ENCODE measurements at regions not wholly inside any gene's neighbourhood (a gene's known extent, or its start where the extent isn't known, plus 50 kb on each side); places are given as distances from the start of the nearest gene placed in this dataset.

DNA sequence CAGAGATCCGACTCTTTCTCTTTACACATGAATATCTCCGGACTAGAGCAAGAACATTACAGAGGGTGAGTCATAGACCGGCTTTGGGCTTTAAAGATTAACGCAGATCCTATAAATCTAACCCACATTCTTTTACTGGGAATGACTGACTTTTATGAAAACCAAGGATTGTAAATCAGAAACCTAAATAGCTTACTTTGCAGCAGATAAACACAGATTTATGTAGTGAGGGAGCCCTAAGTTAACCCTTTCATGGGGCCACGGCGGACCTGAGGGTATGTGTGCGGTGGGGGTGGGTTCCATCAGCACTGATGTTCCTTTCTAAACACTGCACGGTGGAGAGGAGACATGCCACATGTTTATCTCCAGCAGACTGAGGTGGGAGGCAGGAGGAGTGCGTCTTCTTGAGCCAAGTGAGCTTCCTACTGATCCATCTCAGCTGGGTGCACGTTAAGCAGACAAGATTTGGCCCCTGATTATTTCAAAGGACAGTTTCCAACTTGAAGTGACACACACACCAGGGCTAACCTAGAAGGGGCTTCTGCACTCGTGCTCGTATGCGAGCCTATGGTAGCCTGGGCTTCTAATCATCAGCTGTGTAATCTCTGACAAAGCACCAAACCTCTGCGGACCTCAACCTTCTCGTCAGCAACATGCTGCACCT, 127.6 kb downstream of the WDR11 start:
- no peak overlapping the region for H3K4me2 ChIP-seq (ENCODE audit: low read depth, low read length, poor library complexity, severe bottlenecking)
- H3K9me3 ChIP-seq (ENCODE audit: insufficient read depth, low read length), result no peaks in the 10 kb centered on the region
- H3K9me2 ChIP-seq (replicated peaks; ENCODE audit: insufficient read depth, low read length), result no peaks in the 10 kb centered on the region
- no peaks in the 10 kb centered on the region for H4K20me1 ChIP-seq (ENCODE audit: low read depth, low read length)
- H3K4me3 ChIP-seq (ENCODE audit: insufficient read depth, low read length, poor library complexity, severe bottlenecking), result no peak overlapping the region
- H3K9ac ChIP-seq (ENCODE audit: low read length), result no peak overlapping the region
- no peaks in the 10 kb centered on the region for H3K36me3 ChIP-seq (ENCODE audit: low read length)
- H3K27ac ChIP-seq (ENCODE audit: low read depth, low read length), result no peak overlapping the region
- H2AFZ ChIP-seq (ENCODE audit: low read depth, low read length, severe bottlenecking), result no peak overlapping the region
- no peak for TF ChIP-seq EZH2phosphoT487 (conservative IDR thresholded peaks at IDR 0.05; ENCODE audit: low read length)
- TF ChIP-seq, protein P1, sequence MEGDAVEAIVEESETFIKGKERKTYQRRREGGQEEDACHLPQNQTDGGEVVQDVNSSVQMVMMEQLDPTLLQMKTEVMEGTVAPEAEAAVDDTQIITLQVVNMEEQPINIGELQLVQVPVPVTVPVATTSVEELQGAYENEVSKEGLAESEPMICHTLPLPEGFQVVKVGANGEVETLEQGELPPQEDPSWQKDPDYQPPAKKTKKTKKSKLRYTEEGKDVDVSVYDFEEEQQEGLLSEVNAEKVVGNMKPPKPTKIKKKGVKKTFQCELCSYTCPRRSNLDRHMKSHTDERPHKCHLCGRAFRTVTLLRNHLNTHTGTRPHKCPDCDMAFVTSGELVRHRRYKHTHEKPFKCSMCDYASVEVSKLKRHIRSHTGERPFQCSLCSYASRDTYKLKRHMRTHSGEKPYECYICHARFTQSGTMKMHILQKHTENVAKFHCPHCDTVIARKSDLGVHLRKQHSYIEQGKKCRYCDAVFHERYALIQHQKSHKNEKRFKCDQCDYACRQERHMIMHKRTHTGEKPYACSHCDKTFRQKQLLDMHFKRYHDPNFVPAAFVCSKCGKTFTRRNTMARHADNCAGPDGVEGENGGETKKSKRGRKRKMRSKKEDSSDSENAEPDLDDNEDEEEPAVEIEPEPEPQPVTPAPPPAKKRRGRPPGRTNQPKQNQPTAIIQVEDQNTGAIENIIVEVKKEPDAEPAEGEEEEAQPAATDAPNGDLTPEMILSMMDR (IDR thresholded peaks at IDR 0.05; ENCODE audit: insufficient read depth, low read length, poor library complexity, severe bottlenecking), result no peak
- no peaks in the 10 kb centered on the region for H3K27me3 ChIP-seq (ENCODE audit: low read length)
- no peaks in the 10 kb centered on the region for H3K79me2 ChIP-seq (ENCODE audit: insufficient read depth, low read length)
- no peaks in the 10 kb centered on the region for H3F3A ChIP-seq (ENCODE audit: insufficient read depth)

DNA sequence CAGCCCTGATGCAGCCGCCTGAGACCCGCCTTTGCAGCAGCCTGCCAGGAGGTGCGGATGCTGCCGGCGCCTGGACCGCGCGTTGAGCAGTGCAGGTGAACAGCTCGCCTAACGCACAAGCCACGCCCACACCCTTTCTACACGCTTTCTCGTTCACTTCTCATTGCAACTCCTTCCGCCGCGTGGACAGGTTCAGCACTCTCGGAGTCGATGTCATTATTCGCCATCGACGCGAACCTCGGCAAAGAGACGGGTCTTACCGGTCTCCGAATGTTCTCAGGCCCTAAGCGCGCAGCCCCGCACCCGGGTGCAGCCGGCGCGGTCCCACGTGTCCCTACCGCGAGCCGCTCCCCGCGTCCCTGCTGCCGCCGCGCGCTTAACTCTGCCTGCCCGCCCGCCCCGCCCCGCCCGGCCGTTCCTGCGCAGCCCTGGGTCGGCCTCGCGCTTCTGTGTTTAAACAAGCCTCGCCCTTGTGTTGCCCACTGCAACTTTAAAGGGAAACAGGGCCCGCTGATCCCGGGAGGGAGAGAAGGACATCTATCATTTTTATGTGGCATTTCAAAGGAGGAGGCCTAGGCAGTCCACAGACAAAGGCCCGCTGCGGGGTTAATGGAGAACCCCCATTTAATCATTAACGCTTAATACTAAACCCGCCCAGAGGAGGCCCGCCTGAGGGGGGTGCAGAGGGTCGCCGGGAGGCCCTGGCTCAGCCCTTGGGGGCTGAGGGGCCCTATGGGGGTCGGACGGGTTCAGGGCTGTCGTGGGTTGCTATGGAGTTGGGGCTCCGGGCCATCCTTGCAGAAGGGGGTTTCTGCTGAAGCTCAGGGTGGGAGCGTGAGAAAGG, 128.5 kb downstream of the WDR11 start:
- no peak for TF ChIP-seq EZH2phosphoT487 (conservative IDR thresholded peaks at IDR 0.05; ENCODE audit: low read length)
- TF ChIP-seq, protein P1 (IDR thresholded peaks at IDR 0.05; ENCODE audit: insufficient read depth, low read length, poor library complexity, severe bottlenecking), result no peak
- no peak overlapping the region for H3K4me2 ChIP-seq (ENCODE audit: low read depth, low read length, poor library complexity, severe bottlenecking)

DNA sequence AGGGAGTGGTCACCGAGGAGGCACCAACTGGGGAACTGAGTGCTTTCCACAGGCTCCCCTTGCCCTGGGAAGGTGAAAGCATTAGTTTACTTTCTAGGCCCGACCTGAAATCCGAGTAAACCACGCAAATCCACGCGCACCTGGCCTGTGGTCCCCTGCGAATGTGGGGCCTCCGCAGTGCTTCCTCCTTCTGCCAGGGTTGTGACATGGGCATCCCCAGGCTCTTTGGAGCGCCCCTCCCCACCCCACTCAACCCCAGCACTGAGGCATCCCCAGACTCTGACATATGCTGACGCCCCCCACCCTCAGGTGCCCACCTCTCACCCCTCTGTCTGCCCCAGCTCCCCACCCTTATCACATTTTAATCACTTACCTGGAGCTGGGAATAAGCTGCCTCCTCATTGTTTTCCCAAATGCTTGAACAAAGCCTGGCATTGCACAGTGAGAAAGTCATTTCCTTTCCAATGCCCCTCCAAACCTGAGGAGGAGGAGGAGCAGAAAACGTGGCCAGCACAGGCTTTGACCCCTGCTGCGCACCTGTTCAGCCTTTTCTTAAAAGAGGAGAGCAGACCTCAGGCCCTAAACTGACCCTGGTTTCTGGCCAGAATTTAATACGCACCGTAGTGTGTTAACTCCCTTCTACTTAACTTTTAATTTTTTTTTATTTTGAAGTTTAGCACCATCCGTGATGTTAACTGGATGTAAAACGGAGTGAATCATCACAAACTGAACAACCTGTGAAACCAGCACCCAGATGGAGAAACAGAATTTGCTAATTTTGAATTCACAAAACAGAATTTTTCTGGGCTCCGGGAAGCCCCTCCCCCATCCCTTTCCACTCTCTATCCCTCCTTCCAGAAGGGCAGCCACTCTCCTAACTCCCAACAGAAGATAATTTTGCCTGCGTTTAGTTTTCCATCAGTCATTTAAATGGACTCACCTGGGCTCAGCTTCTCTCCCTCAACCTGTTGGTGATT, 129.4 kb downstream of the WDR11 start:
- no peaks in the 10 kb centered on the region for H3F3A ChIP-seq (ENCODE audit: insufficient read depth)
- no peak overlapping the region for H3K4me2 ChIP-seq (ENCODE audit: low read depth, low read length, poor library complexity, severe bottlenecking)
- H3K9me2 ChIP-seq (replicated peaks; ENCODE audit: insufficient read depth, low read length), result no peaks in the 10 kb centered on the region
- H3K27me3 ChIP-seq (ENCODE audit: low read length), result no peaks in the 10 kb centered on the region
- H4K20me1 ChIP-seq (ENCODE audit: low read depth, low read length), result no peaks in the 10 kb centered on the region
- H2AFZ ChIP-seq (ENCODE audit: low read depth, low read length, severe bottlenecking), result no peak overlapping the region
- no peaks in the 10 kb centered on the region for H3K9me3 ChIP-seq (ENCODE audit: insufficient read depth, low read length)
- no peak overlapping the region for H3K9ac ChIP-seq (ENCODE audit: low read length)
- no peaks in the 10 kb centered on the region for H3K79me2 ChIP-seq (ENCODE audit: insufficient read depth, low read length)
- no peak for TF ChIP-seq EZH2phosphoT487 (conservative IDR thresholded peaks at IDR 0.05; ENCODE audit: low read length)
- TF ChIP-seq, protein P1 (IDR thresholded peaks at IDR 0.05; ENCODE audit: insufficient read depth, low read length, poor library complexity, severe bottlenecking), result no peak
- H3K27ac ChIP-seq (ENCODE audit: low read depth, low read length), result no peak overlapping the region
- no peaks in the 10 kb centered on the region for H3K36me3 ChIP-seq (ENCODE audit: low read length)
- no peak overlapping the region for H3K4me3 ChIP-seq (ENCODE audit: insufficient read depth, low read length, poor library complexity, severe bottlenecking)

More for the DNA sequence above, 128.5 kb downstream of the WDR11 start:
- no peak overlapping the region for H3K27ac ChIP-seq (ENCODE audit: low read depth, low read length)
- H4K20me1 ChIP-seq (ENCODE audit: low read depth, low read length), result no peaks in the 10 kb centered on the region
- H3K9ac ChIP-seq (ENCODE audit: low read length), result no peak overlapping the region
- H3K27me3 ChIP-seq (ENCODE audit: low read length), result no peaks in the 10 kb centered on the region
- no peaks in the 10 kb centered on the region for H3K9me2 ChIP-seq (replicated peaks; ENCODE audit: insufficient read depth, low read length)
- no peak overlapping the region for H2AFZ ChIP-seq (ENCODE audit: low read depth, low read length, severe bottlenecking)
- no peaks in the 10 kb centered on the region for H3K36me3 ChIP-seq (ENCODE audit: low read length)
- no peaks in the 10 kb centered on the region for H3K9me3 ChIP-seq (ENCODE audit: insufficient read depth, low read length)
- no peak overlapping the region for H3K4me3 ChIP-seq (ENCODE audit: insufficient read depth, low read length, poor library complexity, severe bottlenecking)
- no peaks in the 10 kb centered on the region for H3F3A ChIP-seq (ENCODE audit: insufficient read depth)
- H3K79me2 ChIP-seq (ENCODE audit: insufficient read depth, low read length), result no peaks in the 10 kb centered on the region
